H1 (cell line): ENCODE measurements at regions not wholly inside any gene's neighbourhood (a gene's known extent, or its start where the extent isn't known, plus 50 kb on each side); places are given as distances from the start of the nearest gene placed in this dataset.

Experiments
- EZH2 ChIP-seq: fragments of 200-600 bp; sonication (generic); IDR thresholded peaks from 2 replicates; pipeline ENCODE4 v1.7.1; 2012; ENCODE audit warnings: low read depth, mild to moderate bottlenecking, moderate library complexity, low read length, inconsistent platforms; ENCODE audit not compliant: severe bottlenecking
- GABPA ChIP-seq: IDR thresholded peaks from 2 replicates; pipeline ENCODE4 v1.6.1; 2011; ENCODE audit warnings: mild to moderate bottlenecking, low read length, moderate library complexity, borderline replicate concordance; ENCODE audit not compliant: insufficient read depth
- GTF2F1 ChIP-seq: IDR thresholded peaks from 2 replicates; pipeline ENCODE4 v1.6.1; 2012; ENCODE audit warnings: low read depth, low read length, improper control_type of control experiment, borderline replicate concordance
- KDM4A ChIP-seq: IDR thresholded peaks from one replicate; pipeline ENCODE4 v1.7.1; 2012; ENCODE audit warnings: low read depth, mild to moderate bottlenecking, moderate library complexity, low read length, inconsistent platforms; ENCODE audit not compliant: severe bottlenecking
- SIRT6 ChIP-seq: IDR thresholded peaks from one replicate; pipeline ENCODE4 v1.7.1; 2012; ENCODE audit warnings: low read length, inconsistent platforms
- TAF7 ChIP-seq: optimal IDR thresholded peaks from 2 replicates; pipeline ENCODE3; 2011; ENCODE audit warnings: low read depth, mild to moderate bottlenecking, inconsistent platforms, low read length, moderate library complexity, borderline replicate concordance

GRCh38 chr1:30125021-30125820, 598.2 kb downstream of the MATN1 start (continued):
- TF ChIP-seq TAF7 (no peak), GABPA (no peak), KDM4A (no peak), EZH2 (no peak), GTF2F1 (no peak), SIRT6 (no peak)
